ENCODE measurements at regions not wholly inside any gene's neighbourhood (a gene's known extent, or its start where the extent isn't known, plus 50 kb on each side); places are given as distances from the start of the nearest gene placed in this dataset.

DNA sequence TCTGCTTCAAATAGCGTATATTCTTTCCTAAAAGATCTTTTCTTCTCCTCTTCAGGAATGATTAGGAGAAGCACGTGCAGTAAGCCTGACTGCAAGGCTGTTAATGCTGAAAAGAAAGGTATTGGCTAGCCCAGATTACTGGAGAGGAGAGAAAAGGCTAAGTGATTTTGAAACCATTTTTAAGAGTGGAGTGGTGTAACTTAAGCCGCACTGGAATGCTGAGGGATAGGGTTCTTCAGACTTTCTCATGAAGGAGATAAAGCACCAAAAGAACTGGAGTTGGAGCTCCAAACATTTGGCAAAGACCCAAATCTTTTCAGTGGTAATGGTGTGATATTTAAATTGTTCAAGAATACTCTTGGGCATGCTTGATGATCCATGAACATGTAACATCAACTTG lies 388.3 kb downstream of the COG6 start:
- H4K20me1 ChIP-seq (ENCODE audit: control insufficient read depth, extremely low read depth, insufficient read depth, low read length): no peaks in the 10 kb centered on the region
- H3K4me1 ChIP-seq (ENCODE audit: control insufficient read depth, extremely low read depth, insufficient read depth, low read length): no peaks in the 10 kb centered on the region
- no peaks in the 10 kb centered on the region for H3K27me3 ChIP-seq (ENCODE audit: control insufficient read depth, insufficient read depth, low read length)
- H3K4me3 ChIP-seq (replicated peaks in 1 of 4; ENCODE audit: control extremely low read depth in 1 of 4, insufficient read depth in 1 of 4, low read depth in 3 of 4, low read length in 4 of 4): no peak overlapping the region
- H3K4me2 ChIP-seq (ENCODE audit: extremely low read depth, insufficient read depth, low read length): no peak overlapping the region
- H3K9me3 ChIP-seq (ENCODE audit: control insufficient read depth, insufficient read depth, low read depth, low read length): no peaks in the 10 kb centered on the region
- H3K36me3 ChIP-seq (ENCODE audit: control insufficient read depth, insufficient read depth, low read length): no peaks in the 10 kb centered on the region
- no peak for TF ChIP-seq EZH2 (IDR thresholded peaks at IDR 0.05; ENCODE audit: low read length, missing control alignments)
- TF ChIP-seq, protein P1, sequence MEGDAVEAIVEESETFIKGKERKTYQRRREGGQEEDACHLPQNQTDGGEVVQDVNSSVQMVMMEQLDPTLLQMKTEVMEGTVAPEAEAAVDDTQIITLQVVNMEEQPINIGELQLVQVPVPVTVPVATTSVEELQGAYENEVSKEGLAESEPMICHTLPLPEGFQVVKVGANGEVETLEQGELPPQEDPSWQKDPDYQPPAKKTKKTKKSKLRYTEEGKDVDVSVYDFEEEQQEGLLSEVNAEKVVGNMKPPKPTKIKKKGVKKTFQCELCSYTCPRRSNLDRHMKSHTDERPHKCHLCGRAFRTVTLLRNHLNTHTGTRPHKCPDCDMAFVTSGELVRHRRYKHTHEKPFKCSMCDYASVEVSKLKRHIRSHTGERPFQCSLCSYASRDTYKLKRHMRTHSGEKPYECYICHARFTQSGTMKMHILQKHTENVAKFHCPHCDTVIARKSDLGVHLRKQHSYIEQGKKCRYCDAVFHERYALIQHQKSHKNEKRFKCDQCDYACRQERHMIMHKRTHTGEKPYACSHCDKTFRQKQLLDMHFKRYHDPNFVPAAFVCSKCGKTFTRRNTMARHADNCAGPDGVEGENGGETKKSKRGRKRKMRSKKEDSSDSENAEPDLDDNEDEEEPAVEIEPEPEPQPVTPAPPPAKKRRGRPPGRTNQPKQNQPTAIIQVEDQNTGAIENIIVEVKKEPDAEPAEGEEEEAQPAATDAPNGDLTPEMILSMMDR (conservative IDR thresholded peaks at IDR 0.05 in 1 of 2, IDR thresholded peaks at IDR 0.05 in 1 of 2; ENCODE audit: low read depth in 1 of 2, low read length in 2 of 2): no peak
- no peak for DNase-seq (ENCODE audit: low read depth in 2 of 2)
- no peaks in the 10 kb centered on the region for H3K79me2 ChIP-seq (ENCODE audit: control insufficient read depth, insufficient read depth, low read length)
- no peak overlapping the region for H3K9ac ChIP-seq (ENCODE audit: insufficient read depth, low read length)
- no peak overlapping the region for H3K27ac ChIP-seq (ENCODE audit: insufficient read depth, low read length)
- no peak overlapping the region for H2AFZ ChIP-seq (ENCODE audit: low read length)

DNA sequence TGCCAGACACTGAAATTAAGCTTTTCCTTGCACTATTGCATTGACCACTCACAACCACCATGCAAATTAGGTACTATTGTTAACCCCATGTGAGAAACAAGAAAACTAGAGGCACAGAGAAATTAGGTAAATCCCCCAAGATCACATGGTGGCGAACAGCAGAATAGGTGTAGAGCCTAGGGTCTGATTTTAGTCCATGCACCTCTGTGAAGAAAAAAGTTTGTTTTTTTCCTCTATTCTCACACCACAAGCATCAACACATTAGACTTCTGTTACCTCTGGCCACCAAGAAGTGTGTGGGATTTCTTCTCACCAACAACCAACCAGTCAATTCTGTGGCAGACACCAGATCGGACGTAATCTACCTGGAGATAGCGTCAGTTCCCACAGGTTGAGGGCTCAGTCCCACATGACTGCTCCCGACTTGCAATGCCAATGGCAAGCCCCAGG lies 391.9 kb downstream of the COG6 start:
- H4K20me1 ChIP-seq (ENCODE audit: control insufficient read depth, extremely low read depth, insufficient read depth, low read length): no peaks in the 10 kb centered on the region
- no peak overlapping the region for H3K4me3 ChIP-seq (replicated peaks in 1 of 4; ENCODE audit: control extremely low read depth in 1 of 4, insufficient read depth in 1 of 4, low read depth in 3 of 4, low read length in 4 of 4)
- no peak overlapping the region for H3K9ac ChIP-seq (ENCODE audit: insufficient read depth, low read length)
- no peaks in the 10 kb centered on the region for H3K36me3 ChIP-seq (ENCODE audit: control insufficient read depth, insufficient read depth, low read length)
- no peaks in the 10 kb centered on the region for H3K4me1 ChIP-seq (ENCODE audit: control insufficient read depth, extremely low read depth, insufficient read depth, low read length)
- no peak overlapping the region for H2AFZ ChIP-seq (ENCODE audit: low read length)
- H3K4me2 ChIP-seq (ENCODE audit: extremely low read depth, insufficient read depth, low read length): no peak overlapping the region
- no peaks in the 10 kb centered on the region for H3K79me2 ChIP-seq (ENCODE audit: control insufficient read depth, insufficient read depth, low read length)
- TF ChIP-seq, protein P1 (conservative IDR thresholded peaks at IDR 0.05 in 1 of 2, IDR thresholded peaks at IDR 0.05 in 1 of 2; ENCODE audit: low read depth in 1 of 2, low read length in 2 of 2): no peak
- TF ChIP-seq EZH2 (IDR thresholded peaks at IDR 0.05; ENCODE audit: low read length, missing control alignments): no peak
- no peaks in the 10 kb centered on the region for H3K9me3 ChIP-seq (ENCODE audit: control insufficient read depth, insufficient read depth, low read depth, low read length)
- no peak for DNase-seq (ENCODE audit: low read depth in 2 of 2)
- H3K27me3 ChIP-seq (ENCODE audit: control insufficient read depth, insufficient read depth, low read length): no peaks in the 10 kb centered on the region
- no peak overlapping the region for H3K27ac ChIP-seq (ENCODE audit: insufficient read depth, low read length)

DNA sequence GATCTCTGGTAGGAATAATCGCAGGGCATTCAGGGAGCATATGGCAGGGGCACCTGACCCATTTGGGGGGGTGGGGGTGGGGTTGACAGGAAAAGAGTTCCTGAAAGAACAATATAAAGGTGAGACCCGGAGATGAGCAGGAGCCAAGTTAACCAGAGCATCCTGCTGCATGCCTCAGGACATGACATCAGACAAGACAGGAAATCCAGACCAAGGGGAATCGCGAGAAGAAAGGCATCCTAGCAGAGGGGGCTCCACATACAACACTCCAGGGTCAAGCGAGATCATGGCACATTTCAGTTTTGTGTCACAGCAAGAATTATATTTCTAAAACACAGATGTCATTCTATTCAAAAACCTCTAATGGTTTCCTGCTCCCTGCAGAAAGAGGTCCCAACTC lies 393.1 kb downstream of the COG6 start:
- no peak overlapping the region for H3K27ac ChIP-seq (ENCODE audit: insufficient read depth, low read length)
- H3K4me3 ChIP-seq (replicated peaks in 1 of 4; ENCODE audit: control extremely low read depth in 1 of 4, insufficient read depth in 1 of 4, low read depth in 3 of 4, low read length in 4 of 4): no peak overlapping the region
- H3K4me1 ChIP-seq (ENCODE audit: control insufficient read depth, extremely low read depth, insufficient read depth, low read length): no peaks in the 10 kb centered on the region
- H3K27me3 ChIP-seq (ENCODE audit: control insufficient read depth, insufficient read depth, low read length): no peaks in the 10 kb centered on the region
- no peaks in the 10 kb centered on the region for H4K20me1 ChIP-seq (ENCODE audit: control insufficient read depth, extremely low read depth, insufficient read depth, low read length)
- H2AFZ ChIP-seq (ENCODE audit: low read length): no peak overlapping the region
- no peak overlapping the region for H3K9ac ChIP-seq (ENCODE audit: insufficient read depth, low read length)
- H3K4me2 ChIP-seq (ENCODE audit: extremely low read depth, insufficient read depth, low read length): no peak overlapping the region
- no peaks in the 10 kb centered on the region for H3K36me3 ChIP-seq (ENCODE audit: control insufficient read depth, insufficient read depth, low read length)
- TF ChIP-seq, protein P1 (conservative IDR thresholded peaks at IDR 0.05 in 1 of 2, IDR thresholded peaks at IDR 0.05 in 1 of 2; ENCODE audit: low read depth in 1 of 2, low read length in 2 of 2): no peak
- no peak for TF ChIP-seq EZH2 (IDR thresholded peaks at IDR 0.05; ENCODE audit: low read length, missing control alignments)
- no peak for DNase-seq (ENCODE audit: low read depth in 2 of 2)
- H3K79me2 ChIP-seq (ENCODE audit: control insufficient read depth, insufficient read depth, low read length): no peaks in the 10 kb centered on the region
- no peaks in the 10 kb centered on the region for H3K9me3 ChIP-seq (ENCODE audit: control insufficient read depth, insufficient read depth, low read depth, low read length)

Data from fibroblast of lung (primary cell).